ENCODE measurements at regions not wholly inside any gene's neighbourhood (a gene's known extent, or its start where the extent isn't known, plus 50 kb on each side); places are given as distances from the start of the nearest gene placed in this dataset.
"Not testable (repeated sequence)": the region's sequence is repeated elsewhere in the genome, so short reads cannot be mapped to it uniquely, and the experiment has no call there.

GRCh38 chr1:101505240-101505639, 268.4 kb downstream of the S1PR1 start:
- H3K4me3 ChIP-seq (ENCODE audit: extremely low read depth in 1 of 4, insufficient read depth in 2 of 4, low read depth in 3 of 4, low read length in 4 of 4); H3K79me1 ChIP-seq (ENCODE audit: low read depth, low read length); H3K27me3 ChIP-seq (replicated peaks in 1 of 4; ENCODE audit: control insufficient read depth in 3 of 4, extremely low read depth in 1 of 4, insufficient read depth in 3 of 4, low read length in 3 of 4); H3K4me2 ChIP-seq (ENCODE audit: insufficient read depth in 1 of 2, low read depth in 2 of 2, low read length in 2 of 2); DNase-seq (ENCODE audit: low read depth in 1 of 2, low spot score in 2 of 2); H3K14ac ChIP-seq (ENCODE audit: insufficient read length); H3K79me2 ChIP-seq (ENCODE audit: control insufficient read depth in 1 of 2, insufficient read depth in 2 of 2, low read length in 2 of 2); H4K91ac ChIP-seq (replicated peaks; ENCODE audit: insufficient read length, low read length); H3K4ac ChIP-seq (replicated peaks; ENCODE audit: insufficient read length, low read depth, low read length); H2AFZ ChIP-seq (ENCODE audit: low read length); H3K36me3 ChIP-seq (ENCODE audit: control insufficient read depth in 2 of 4, insufficient read depth in 4 of 4, low read length in 3 of 4); H4K5ac ChIP-seq (ENCODE audit: insufficient read length, low read depth, low read length); H3K18ac ChIP-seq (ENCODE audit: extremely low read depth, low read length); H4K20me1 ChIP-seq (replicated peaks in 1 of 2; ENCODE audit: control insufficient read depth in 1 of 2, insufficient read depth in 2 of 2, low read length in 2 of 2); FAIRE-seq; H2BK15ac ChIP-seq (ENCODE audit: low read length); H3K9ac ChIP-seq (replicated peaks in 1 of 4; ENCODE audit: extremely low read depth in 1 of 4, low read depth in 3 of 4, low read length in 3 of 4); POLR2A ChIA-PET (ENCODE audit: partially characterized antibody); H3K9me3 ChIP-seq (ENCODE audit: insufficient read depth in 2 of 2, low read depth in 1 of 2, low read length in 1 of 2); H3K4me1 ChIP-seq (replicated peaks in 1 of 4; ENCODE audit: control insufficient read depth in 3 of 4, insufficient read depth in 4 of 4, low read length in 3 of 4); H2BK12ac ChIP-seq (ENCODE audit: low read depth, low read length); H3K56ac ChIP-seq (replicated peaks; ENCODE audit: insufficient read length, low read depth, low read length); H2BK120ac ChIP-seq (replicated peaks; ENCODE audit: low read depth, low read length); H2BK20ac ChIP-seq (ENCODE audit: low read length); H3K27ac ChIP-seq (ENCODE audit: low read depth, low read length); H2BK5ac ChIP-seq (ENCODE audit: low read depth, low read length); H3K23ac ChIP-seq (ENCODE audit: insufficient read length); H4K8ac ChIP-seq (ENCODE audit: extremely low read depth, insufficient read depth, low read length); H2AK5ac ChIP-seq (ENCODE audit: low read depth, low read length); H3K23me2 ChIP-seq (ENCODE audit: low read depth, low read length): not testable (repeated sequence)
- CTCF ChIA-PET (ENCODE audit: partially characterized antibody), result interaction anchor here (0.6 to 3.5 kb wide), 15 partner anchors 10 to 636 kb away, joined by 3 to 26 read pairs (median 4); no protein-coding TSS in a partner anchor
- WGBS, 2 experiments (ENCODE audit: extremely low coverage in 1 of 2, insufficient coverage in 1 of 2, insufficient read length in 1 of 2, insufficient replicate concordance in 2 of 2, low coverage in 1 of 2, low lambda C conversion rate in 2 of 2, missing lambda C conversion rate in 1 of 2), result 97% methylated on average over 5 of the region's 5 CpGs; no CpG with 5 or more reads in 1 of the 2 experiments
